ENCODE measurements at regions not wholly inside any gene's neighbourhood (a gene's known extent, or its start where the extent isn't known, plus 50 kb on each side); places are given as distances from the start of the nearest gene placed in this dataset.
"Not testable (repeated sequence)": the region's sequence is repeated elsewhere in the genome, so short reads cannot be mapped to it uniquely, and the experiment has no call there.

DNA sequence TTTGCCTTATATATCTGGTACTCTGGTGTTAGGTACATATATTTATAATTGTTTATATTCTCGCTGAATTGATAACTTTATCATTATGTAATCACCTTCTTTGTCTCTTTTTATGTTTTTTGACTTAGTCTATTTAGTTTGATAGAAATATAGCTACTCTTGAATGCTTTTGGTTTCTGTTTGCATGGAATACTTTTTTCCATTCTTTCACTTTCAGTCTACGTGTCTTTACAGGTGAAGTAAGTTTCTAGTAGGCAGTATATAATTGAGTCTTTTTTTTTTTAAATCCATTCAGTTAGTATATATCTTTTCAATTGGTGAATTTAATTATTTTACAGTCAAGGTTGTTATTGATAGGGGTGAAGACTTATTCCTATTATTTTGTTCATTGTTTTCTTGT is 131.7 kb downstream of the PSAT1 start:
- Histone ChIP-seq H3K27me3 (ENCODE audit: control insufficient read depth, insufficient read depth, low read length) (no peaks in the 10 kb centered on the region), H3K4me3 (ENCODE audit: low read depth, low read length) (no peak overlapping the region), H3K36me3 (ENCODE audit: control insufficient read depth, insufficient read depth, low read length) (no peaks in the 10 kb centered on the region)
- DNase-seq (ENCODE audit: low read depth) = no peak
- TF ChIP-seq, protein P1, sequence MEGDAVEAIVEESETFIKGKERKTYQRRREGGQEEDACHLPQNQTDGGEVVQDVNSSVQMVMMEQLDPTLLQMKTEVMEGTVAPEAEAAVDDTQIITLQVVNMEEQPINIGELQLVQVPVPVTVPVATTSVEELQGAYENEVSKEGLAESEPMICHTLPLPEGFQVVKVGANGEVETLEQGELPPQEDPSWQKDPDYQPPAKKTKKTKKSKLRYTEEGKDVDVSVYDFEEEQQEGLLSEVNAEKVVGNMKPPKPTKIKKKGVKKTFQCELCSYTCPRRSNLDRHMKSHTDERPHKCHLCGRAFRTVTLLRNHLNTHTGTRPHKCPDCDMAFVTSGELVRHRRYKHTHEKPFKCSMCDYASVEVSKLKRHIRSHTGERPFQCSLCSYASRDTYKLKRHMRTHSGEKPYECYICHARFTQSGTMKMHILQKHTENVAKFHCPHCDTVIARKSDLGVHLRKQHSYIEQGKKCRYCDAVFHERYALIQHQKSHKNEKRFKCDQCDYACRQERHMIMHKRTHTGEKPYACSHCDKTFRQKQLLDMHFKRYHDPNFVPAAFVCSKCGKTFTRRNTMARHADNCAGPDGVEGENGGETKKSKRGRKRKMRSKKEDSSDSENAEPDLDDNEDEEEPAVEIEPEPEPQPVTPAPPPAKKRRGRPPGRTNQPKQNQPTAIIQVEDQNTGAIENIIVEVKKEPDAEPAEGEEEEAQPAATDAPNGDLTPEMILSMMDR (IDR thresholded peaks at IDR 0.05; ENCODE audit: insufficient read depth, low read length, poor library complexity, severe bottlenecking) = no peak

DNA sequence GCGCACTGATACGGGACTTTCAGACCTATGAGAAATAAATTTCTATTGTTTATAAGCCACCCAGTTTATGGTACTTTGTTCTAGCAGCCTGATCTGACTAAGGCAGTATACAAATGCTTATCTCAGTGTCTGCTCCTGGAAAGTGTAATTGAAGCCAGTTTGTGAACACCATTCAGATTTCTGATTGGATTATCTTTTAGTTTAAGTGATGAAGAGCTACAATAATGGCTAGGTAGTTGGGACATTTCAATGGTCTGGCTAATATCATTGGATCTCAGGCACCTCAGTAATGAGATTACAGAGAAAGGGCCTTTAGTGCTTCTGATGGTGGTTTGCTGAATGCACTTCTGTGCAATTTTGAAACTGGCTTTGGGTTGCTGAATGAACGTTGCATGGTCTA is 133.5 kb downstream of the PSAT1 start:
- TF ChIP-seq, protein P1 (IDR thresholded peaks at IDR 0.05; ENCODE audit: insufficient read depth, low read length, poor library complexity, severe bottlenecking) = no peak
- Histone ChIP-seq H3K36me3 (ENCODE audit: control insufficient read depth, insufficient read depth, low read length) (no peaks in the 10 kb centered on the region), H3K4me3 (ENCODE audit: low read depth, low read length) (no peak overlapping the region), H3K27me3 (ENCODE audit: control insufficient read depth, insufficient read depth, low read length) (no peaks in the 10 kb centered on the region)
- no peak for DNase-seq (ENCODE audit: low read depth)

DNA sequence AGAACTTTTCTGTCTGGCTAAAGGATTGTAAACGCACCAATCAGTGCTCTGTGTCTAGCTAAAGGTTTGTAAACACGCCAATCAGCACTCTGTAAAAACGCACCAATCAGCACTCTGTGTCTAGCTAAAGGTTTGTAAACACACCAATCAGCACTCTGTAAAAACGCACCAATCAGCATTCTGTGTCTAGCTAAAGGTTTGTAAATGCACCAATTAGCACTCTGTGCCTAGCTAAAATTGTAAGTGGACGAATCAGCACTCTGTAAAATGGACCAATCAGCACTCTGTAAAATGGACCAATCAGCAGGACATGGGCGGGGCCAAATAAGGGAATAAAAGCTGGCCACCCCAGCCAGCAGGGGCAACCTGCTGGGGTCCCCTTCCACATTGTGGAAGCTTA is 134.1 kb downstream of the PSAT1 start:
- H3K27me3 ChIP-seq (ENCODE audit: control insufficient read depth, insufficient read depth, low read length); H3K4me3 ChIP-seq (ENCODE audit: low read depth, low read length); H3K36me3 ChIP-seq (ENCODE audit: control insufficient read depth, insufficient read depth, low read length); DNase-seq (ENCODE audit: low read depth): not testable (repeated sequence)

DNA sequence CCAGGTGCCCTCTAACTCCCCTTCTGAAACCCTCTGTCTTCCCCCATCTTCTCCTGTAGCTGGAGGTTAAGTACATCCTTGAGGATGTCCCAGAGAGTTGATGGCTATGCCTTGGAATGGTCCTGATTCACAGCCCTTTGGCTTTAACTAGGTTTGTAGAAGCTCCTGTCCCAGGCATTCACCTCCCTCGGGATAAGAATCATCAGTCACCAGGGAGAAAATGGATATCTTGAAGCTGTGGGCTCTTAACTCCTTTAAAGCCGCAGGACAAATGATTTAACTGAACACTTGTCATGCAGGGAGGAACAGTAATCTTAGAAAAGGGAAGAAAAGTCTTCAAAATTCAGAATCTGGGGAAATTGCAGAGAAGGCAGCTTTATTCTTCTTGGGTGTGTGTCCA is 139.9 kb downstream of the PSAT1 start:
- TF ChIP-seq, protein P1 (IDR thresholded peaks at IDR 0.05; ENCODE audit: insufficient read depth, low read length, poor library complexity, severe bottlenecking) = no peak
- Histone ChIP-seq H3K27me3 (ENCODE audit: control insufficient read depth, insufficient read depth, low read length) (no peaks in the 10 kb centered on the region), H3K36me3 (ENCODE audit: control insufficient read depth, insufficient read depth, low read length) (no peaks in the 10 kb centered on the region), H3K4me3 (ENCODE audit: low read depth, low read length) (no peak overlapping the region)
- no peak for DNase-seq (ENCODE audit: low read depth)

DNA sequence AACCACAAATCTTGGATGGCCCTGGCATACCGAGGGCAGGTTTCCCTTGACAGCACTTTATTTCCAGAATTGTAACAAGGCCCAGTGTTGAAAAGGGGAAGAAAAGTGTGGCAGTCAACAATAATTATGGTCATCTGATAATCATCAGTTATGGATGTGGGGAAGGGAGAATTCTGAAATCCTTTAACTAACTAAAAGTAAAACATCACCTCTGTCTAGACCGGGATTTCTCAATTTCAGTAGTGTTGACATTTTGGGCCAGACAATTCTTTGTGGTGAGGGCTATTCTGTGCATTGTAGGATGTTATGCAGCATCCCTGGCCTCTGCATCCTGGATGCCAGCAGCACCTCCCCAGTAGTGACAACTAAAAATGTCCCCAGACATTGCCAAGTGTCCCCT is 140.4 kb downstream of the PSAT1 start:
- Histone ChIP-seq H3K4me3 (ENCODE audit: low read depth, low read length) (no peak overlapping the region), H3K36me3 (ENCODE audit: control insufficient read depth, insufficient read depth, low read length) (no peaks in the 10 kb centered on the region), H3K27me3 (ENCODE audit: control insufficient read depth, insufficient read depth, low read length) (no peaks in the 10 kb centered on the region)
- TF ChIP-seq, protein P1 (IDR thresholded peaks at IDR 0.05; ENCODE audit: insufficient read depth, low read length, poor library complexity, severe bottlenecking) = no peak
- DNase-seq (ENCODE audit: low read depth) = no peak

DNA sequence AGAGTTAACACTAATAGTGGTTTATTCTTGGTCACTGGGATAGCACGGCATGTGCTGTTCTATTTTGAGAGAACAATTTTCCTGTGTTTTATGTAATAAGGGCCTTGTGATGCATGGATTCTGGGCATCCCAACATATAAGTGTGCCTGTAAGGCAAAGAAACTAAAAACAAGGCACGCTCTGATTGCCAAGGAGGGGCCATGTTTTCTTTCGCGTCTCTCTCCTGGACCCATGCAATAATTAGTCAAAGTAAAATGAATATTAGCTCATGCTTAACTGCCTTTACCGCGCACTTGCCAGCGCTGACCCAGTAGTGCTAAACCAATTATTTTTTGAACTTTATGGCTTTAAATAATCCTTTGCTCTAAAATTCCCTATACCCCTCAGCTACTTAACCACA is 140.9 kb downstream of the PSAT1 start:
- DNase-seq (ENCODE audit: low read depth) = no peak
- no peaks in the 10 kb centered on the region for H3K36me3 ChIP-seq (ENCODE audit: control insufficient read depth, insufficient read depth, low read length)
- no peak overlapping the region for H3K4me3 ChIP-seq (ENCODE audit: low read depth, low read length)
- TF ChIP-seq, protein P1 (IDR thresholded peaks at IDR 0.05; ENCODE audit: insufficient read depth, low read length, poor library complexity, severe bottlenecking) = no peak
- H3K27me3 ChIP-seq (ENCODE audit: control insufficient read depth, insufficient read depth, low read length) = no peaks in the 10 kb centered on the region
